ENCODE measurements at regions not wholly inside any gene's neighbourhood (a gene's known extent, or its start where the extent isn't known, plus 50 kb on each side); places are given as distances from the start of the nearest gene placed in this dataset.
"Not testable (repeated sequence)": the region's sequence is repeated elsewhere in the genome, so short reads cannot be mapped to it uniquely, and the experiment has no call there.

DNA sequence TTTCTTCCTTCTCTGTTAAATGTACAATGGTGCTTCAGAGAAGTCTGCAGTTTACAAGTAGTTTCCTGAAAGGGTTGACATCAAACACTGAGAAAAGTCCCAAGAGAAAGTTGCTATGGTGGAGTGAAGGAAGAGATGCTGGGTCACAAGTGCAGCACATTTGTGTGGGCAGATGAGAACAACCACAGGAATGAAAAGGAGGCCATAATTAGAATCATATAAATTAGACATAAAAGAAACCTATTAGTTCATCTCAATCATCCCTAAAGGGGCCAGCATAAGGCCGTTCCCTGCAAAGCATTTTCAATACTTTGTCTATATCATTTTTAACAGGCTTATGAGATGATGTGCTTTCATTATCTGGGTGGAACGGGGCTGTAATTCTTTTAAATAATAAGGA, 359.2 kb downstream of the IRS2 start:
- DNase-seq, result no peak

DNA sequence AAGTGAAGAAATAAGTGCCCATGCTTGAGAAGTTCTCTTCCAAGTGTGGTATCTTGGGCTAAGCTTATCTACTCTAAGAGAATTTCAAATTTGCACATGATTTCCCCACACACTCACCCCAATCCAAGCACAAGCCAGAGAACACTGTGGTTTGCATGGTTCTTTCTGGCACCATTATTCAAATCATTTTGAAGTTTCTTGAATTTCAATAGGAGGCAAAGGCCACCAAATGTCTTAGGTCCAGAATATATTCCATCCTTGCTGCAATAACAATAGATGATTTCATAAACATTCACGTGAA, 359.7 kb downstream of the IRS2 start:
- no peak for DNase-seq

DNA sequence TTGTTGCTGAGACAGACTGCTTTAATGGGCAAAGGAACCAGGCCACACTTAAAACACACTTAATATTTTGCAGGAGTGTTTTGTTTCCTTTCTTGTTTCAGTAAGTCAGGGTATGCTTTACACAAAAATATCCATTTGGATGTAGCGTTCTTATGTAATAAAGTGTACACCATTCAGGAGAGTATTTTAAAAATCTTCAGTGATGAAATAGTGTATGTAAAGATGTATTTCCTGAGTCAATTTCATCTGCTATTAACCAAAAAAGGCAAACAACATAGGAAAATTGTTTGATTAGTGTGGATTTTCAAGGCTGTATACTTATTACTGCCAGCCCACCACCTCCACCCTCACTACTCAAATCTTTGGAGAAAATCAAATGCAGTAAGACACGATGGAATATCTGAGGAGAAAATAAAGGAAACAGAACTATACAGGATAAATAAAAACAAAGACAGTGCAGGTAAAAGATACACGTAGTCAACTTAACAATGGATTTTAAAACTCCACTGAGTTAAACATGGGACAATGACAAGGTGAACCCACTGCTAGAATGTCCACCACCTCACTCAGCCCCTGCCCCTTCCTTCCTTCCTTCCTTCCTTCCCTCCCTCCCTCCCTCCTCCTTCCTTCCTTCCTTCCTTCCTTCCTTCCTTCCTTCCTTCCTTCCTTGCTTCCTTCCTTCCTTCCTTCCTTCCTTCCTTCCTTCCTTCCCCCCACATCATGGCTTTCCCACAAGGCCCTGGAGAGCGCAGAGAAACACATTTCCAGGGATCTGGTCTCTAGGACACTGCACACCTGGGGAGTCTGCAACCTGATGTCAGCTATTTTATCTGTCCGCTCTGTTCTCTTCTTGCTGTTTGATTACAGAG, 360.3 kb downstream of the IRS2 start:
- no peak for DNase-seq

DNA sequence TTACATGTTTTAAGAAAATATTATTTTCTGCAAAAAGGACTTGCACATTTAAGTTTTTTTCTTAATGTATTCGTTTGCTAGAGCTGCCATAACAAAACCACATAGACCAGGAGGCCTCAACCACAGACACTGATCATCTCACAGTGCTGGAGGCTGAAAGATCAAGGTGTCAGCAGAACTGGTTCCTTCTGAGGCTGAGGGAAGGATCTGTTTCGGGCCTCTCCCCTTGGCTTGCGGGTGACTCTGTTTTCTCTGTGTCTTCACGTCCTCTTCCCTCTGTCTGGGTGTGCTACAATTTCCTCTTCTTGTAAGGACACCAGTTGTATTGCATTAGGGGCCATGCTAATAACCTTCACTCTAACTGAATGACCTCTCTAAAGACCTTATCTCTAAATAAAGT, 364.2 kb downstream of the IRS2 start:
- no peak for DNase-seq

DNA sequence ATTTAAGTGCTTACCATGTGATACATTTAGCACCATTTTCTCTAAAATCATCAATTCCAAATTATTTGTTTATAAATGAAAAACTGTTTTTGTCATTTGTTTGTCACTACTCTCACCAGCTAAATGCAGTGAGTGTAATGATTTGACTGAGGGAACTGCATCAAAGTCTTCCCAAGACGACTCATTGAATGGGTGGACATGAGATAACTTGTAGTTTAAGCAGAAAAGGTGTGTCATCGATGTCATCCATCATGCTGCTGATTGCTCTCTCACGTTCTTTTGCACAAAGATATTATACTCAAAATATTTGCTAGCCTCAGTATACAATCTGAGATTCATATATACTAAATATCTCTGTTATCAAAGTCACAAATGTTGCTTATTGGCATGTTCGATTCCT, 366.5 kb downstream of the IRS2 start:
- DNase-seq, result no peak

DNA sequence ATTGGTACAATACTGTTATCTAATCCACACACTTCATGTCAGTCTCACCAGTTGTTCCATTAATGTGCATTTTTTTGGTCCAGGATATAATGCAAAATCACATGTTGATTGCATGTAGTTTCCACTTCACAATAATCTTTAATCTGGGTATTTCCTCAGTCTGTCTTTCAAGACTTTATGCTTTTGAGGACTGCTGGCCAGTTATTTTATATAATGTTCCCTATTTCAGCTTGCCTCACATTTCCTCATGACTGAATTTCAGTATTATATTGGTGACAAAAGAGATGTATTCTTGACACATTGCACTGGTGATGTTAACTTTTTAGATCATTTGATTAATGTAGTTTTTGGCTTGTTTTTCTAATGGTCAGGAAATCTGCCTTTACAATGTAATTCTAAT, 368.3 kb downstream of the IRS2 start:
- no peak for DNase-seq

DNA sequence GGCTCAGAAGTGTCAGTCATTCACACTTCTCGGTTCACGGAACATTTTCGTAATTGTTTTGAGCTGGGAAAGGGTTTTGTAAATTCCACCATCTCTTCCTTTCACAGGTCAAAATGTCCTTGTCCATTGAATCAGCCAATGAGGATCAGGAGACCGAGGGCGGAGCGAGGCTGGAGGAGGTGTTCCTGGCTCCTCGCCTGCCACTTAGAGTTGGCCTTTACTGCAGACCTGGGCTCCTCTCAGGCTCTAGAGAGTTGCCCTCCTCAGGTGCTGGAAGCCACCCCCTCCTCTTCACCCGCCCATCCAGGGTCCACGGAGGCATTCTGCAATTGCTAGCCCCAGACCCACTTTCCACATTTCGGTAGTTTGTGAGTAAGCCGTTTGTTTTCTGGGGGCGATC, 370.4 kb downstream of the IRS2 start:
- no peak for DNase-seq

DNA sequence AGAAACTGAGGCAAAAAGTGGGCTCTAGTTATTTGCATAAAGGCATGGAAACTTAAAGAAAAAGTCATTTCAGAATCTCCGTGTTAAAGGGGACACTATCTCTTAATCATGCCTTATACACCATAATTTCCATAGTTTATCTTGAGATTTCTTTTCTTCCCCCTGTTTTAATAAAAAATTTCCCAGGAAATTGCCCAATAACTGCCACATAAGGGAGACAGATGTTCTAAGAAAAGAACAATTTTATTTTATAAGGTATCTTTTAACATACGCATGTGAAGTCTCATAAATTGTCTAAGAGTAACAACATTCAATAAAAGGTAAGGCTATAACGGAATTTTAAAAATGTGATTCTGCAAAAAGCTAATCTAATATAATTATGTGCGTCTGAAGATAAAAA, 371.3 kb downstream of the IRS2 start:
- DNase-seq, result no peak

DNA sequence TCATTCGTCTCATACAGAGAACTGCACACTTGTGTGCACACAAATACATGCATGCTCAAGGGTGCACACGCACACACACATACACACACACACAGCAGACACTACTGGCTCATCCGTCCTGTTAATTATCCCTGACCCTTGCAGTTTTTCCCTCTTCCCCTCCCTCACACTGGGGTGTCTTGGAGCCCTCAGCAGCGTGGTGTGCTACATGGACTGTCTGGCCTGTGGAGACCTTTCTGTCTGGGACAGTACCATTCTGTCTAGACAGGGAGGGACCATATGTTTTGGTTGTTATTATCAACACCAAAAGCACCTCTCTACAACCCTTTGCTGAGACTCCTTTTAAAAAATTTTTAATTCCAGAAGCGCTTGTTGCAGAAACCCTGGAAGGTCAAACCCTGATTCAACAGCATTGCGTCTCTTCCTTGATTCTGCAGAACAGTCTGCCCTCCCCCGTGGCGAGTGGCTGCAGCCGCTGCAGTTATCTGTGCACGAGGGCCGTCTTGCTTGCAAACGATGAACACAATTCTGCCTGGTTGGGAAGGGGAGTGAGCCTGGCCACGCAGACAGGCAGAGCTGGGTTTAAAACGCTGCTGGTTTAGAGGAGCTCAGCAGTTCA, 374.0 kb downstream of the IRS2 start:
- DNase-seq, result no peak

DNA sequence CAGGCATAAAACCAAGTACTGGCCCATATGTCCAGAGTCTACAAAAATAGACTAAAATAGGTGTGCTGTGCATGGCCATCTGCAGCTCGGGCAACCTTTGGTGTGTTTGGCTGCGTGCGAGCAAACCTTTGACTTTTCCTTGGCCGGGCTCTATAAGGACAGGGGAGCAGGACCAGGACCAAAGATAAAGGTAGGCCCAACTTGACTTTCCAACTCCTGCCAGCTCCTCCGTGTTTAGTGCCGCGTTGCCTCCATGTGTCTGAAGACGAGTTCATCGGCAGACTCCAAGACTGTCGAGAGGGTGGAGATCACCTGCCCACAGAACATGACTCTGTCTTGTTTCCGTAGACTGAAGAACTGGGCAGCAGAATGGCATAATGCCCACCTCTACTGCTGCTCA, 375.5 kb downstream of the IRS2 start:
- no peak for DNase-seq

DNA sequence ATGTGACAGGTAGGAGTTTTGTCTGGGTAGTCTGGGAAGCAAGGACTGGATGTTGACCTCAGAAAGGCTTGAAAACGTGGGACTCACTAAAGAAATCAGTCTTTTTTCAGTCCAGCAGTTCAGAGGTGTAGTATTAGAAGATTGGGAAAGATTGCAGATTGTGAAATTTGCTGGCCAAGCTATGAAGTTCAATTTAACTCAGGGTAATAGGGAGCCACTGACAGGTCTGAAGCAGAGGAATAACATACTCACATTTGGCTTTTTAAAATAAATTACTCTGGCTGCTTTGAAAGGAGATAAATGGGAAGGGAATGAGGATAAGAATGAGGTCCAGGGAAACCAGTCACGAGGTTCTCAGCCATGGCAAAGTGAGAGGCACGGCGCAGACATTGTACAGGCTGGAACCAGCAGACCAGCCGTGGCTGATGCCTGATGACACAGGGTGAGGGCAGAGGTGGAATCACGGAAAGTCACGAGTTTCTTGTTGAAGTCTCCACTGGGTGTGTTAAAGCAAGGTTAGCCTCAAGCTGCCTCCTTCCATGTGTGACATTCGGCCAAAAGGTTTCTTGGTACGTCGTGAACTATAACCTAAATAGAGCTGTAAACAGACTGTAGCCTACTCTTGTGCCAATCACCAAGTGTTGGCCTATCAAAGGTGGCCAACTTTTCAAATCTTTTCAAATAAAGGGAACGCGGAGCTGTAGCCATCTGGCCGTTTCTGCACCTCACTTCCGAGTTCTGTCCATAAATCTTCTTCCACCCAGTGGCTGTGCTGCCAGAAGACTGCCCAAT, 377.6 kb downstream of the IRS2 start:
- DNase-seq, result no peak

DNA sequence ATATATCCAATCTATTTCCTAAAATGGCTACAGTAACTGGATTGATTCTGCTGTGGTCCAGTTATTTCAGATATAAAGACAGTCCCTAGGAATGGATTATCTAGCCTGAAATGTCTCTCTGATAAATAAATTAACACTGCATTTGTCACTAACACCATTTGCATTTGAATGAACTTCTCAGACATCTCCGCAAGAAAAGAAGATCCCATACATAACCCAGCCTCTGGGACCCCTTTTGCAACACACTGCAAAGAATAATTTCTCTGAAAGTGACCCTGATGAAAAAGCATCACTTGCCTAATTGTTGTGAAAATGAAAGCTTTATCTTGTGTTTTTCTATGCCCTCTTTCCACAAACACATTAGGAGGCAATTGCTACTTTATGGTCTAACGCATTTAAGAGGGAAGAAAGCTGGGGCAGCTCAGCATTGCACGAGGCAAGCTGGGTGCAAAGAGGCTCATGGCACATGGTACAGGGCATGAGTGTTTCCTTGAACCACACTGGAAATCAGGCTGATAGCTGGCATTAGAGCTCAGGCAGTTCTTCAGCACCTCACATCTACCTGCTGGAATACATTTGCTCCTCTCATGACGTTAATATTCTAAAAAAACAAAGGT, 379.9 kb downstream of the IRS2 start:
- no peak for DNase-seq

DNA sequence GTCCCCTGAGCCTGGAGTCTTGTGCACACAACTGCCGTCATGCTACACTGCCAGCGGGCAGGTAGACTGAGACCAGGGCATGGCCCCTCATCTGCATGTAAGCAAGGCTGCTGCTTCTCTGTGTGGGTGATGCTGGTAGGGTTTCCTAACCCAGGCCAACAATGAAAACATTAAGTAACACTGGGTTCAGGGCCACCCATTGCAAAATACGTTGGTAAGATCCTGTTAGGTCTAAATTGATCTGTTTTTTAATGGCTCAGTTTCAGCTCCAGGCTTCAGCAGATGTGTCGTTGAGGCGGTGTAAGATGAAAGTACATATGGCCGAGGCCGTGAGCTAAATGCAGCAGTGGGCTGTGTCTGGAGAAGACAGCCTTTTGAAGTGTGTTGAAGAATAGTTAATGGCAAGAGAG, 383.4 kb downstream of the IRS2 start:
- DNase-seq, result no peak

DNA sequence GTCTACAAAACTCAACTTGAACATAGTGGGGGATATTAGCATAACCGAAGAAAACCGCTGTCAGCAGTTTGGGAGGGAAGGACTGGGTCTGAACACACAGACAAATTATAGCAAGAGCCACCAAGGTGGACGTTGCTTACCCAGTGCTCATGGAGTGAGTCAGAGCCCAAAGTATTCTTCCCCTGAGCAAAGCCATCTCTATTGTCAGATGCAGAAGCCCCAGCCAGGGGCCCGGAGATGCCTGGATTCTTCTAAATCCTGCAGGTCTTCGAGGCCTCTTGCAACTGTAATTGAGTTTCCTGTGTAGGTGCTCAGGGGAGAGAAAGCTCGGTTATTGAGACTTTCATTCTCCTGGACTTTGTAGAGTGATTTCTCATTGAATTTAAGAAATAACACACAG, 384.5 kb downstream of the IRS2 start:
- no peak for DNase-seq

DNA sequence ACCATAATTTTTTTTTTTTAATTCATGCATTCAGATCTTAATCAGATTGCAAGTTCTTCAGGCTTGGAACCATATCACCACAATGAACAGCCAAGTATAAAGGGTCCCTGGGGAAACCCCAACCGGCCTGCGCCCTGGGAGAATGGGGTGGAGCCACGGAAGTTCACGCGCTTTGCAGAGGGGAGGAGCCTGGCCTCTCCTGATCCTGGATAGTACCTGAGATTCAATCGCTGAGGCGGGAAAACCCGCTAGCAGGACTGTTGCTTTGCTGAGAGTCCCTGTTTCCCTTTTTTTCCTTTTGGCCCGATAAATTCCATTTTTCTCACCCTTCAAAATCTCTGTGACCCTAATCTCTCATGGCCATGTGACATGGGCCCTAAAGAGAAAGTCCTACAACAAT, 385.1 kb downstream of the IRS2 start:
- no peak for DNase-seq

DNA sequence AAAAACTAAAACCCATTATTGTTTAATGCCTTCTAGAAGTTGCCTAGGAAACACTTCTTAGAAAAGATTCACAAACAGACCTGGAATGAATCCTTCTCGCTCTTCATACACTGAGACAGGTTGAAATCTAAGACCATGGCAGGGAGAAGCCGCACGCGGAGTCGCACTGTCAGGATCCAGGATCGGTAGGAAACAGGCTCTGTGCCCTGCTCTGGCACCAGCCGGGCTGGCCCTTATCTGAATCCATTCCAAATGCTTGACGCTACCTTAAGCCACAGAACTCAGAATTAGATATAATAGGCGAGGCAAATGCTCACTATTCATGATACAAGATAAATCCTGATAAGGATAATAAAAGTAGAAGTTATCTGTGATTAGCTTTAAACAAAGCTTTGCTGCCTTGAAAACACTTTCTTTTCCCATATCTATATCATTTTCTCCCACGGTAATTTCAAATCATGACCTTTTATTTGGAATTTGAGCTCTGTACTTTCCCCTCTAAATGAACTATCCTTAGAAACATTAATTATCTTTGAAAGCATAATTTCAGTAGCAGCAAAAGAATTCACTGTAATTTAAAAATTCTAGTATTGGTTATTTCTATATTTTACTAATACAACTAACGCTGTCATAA, 385.6 kb downstream of the IRS2 start:
- no peak for DNase-seq

DNA sequence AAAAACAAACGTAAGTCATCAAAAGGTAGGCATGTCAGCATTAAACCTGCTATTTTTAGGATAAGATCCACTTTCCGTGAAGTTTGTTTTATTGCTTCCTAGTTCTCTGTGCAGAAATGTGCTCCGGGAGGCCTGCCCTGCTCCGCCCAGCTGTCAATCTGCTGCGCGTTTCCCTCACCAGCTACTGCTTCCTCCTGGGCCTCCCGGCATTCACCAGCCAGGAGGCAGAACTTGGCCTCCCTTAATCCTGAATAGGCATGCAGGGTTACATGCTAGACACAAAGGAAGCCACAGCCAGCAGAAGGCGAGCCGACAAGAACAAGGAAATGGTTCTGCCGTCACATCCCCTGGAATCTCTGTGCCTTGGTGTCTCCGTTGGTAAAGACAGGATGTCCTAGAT, 386.2 kb downstream of the IRS2 start:
- DNase-seq, result no peak

DNA sequence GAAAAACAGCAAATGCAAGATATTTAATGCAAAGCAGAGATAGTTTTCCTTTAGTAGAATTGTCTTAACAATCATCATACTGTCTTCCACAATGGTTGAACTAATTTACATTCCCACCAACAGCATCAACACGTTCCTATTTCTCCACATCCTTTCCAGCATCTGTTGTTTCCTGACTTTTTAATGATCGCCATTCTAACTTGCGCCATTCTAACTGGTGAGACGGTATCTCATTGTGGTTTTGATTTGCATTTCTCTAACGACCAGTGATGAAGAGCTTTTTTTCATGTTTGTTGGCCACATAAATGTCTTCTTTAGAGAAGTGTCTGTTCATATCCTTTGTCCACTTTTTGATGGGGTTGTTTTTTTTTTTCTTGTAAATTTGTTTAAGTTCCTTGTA, 388.3 kb downstream of the IRS2 start:
- DNase-seq, result not testable (repeated sequence)

DNA sequence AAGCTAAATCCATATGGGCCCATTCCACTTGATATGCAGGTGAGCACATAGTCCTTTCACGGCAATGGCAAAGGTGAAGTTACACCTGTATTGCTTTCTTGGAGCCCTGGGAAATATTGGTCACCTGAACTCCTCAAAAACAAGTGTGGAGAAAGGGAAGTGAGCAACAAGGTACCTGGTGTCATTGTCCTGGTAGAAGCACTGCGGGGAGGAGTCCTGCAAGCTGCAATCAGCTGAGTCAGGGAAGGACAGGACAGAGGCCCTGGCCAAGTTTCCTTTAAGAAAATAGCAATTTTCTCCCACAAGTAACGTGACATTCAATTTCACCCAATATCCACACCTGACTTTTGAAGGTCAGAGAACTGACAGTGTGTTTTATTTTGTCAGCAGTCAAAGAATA, 389.1 kb downstream of the IRS2 start:
- no peak for DNase-seq

DNA sequence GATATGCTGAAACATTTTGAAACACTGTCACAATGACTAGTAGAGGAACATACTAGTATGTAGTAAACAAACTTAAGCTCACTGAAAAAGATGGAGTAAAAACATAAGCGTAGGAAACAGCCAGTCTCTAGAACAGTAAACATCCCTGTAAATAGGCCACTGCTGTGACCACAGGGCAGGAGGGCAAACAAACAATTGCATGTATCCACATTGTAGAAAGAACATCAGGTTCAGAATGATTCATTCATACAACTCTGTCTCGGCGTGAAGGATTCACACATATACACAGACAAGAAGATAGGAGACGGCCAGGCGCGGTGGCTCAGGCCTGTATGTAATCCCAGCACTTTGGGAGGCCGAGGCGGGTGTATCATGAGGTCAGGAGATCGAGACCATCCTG, 390.1 kb downstream of the IRS2 start:
- no peak for DNase-seq

DNA sequence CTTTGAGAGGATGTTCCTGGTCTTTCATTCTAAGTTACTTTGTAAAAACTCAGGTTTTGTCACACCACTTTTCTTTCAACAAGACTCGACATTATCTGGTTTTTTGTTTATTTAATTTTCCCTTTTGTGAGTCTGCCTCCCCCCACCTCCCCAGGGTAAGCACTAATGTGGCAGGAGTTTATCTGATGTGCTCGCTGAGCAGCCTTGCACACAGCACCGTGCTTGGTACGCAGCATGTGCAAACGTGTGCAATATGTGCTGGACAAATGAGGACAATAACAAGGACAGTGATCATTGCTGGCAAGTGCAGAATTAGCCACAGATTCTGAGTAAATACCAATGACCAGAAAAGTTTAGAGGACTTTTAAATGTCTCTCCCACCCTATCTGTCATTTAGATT, 391.4 kb downstream of the IRS2 start:
- DNase-seq, result no peak

DNA sequence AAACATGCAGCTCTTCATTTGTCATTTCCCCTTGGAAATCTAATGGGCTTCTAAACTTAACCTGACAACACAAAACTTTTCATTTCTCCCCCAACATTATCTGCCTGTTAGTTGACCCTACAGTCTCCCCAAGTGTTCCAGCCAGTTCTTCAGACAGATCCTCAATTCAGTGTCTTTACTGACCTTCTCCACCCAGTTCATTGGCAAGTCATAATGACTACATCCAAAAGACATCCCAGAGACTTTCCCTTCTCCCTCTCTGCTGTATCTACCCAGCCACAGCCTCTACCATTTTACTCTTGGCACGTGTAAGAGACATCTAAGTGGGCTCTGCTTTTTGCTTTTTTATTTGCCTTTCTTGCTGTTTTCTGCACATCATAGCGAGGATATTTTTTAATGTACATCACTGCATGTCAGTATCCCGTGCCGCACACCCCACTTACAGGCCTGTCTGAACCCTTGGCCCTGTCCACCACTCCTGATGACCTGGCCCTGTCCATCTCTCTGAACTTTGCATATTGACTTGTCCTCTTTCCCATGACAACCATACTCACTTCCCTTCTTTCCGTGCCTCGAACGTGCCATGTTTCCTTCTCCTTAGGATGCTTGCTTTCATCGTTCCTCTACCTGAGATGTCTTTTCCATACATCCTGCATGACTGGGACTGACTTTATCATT, 391.9 kb downstream of the IRS2 start:
- no peak for DNase-seq

DNA sequence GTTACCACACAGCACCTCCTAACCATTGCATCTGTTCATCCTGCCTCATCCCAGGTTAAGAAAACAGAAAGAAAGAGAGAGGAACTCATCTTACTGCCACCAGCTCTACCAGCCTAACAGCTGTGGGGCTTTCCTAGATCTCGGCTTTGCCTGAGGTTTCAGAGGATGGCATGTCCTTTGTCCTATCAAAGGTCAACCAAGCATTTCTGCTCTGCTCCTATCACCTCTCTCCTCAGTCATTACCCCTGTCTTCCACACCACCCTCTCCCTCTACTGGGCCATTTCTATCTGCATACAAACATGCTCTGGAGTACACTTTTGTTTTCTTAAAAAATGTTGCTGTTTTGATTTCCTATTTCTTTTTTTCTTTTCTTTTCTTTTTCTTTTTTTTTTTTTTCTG, 393.3 kb downstream of the IRS2 start:
- no peak for DNase-seq

Measured in NCI-H2171 (cell line).